Hepatocyte (in vitro differentiated cells): ENCODE measurements at regions not wholly inside any gene's neighbourhood (a gene's known extent, or its start where the extent isn't known, plus 50 kb on each side); places are given as distances from the start of the nearest gene placed in this dataset.
"Not testable (repeated sequence)": the region's sequence is repeated elsewhere in the genome, so short reads cannot be mapped to it uniquely, and the experiment has no call there.

Source experiments
- EZH2 ChIP-seq: fragments of 200-600 bp; sonication (generic); IDR thresholded peaks from 2 replicates; pipeline ENCODE4 v1.6.1; 2016; ENCODE audit warnings: antibody characterized with exemption, mild to moderate bottlenecking, borderline replicate concordance
- EZH2phosphoT487 ChIP-seq: fragments of 200-600 bp; sonication (generic); IDR thresholded peaks from one replicate; pipeline ENCODE4 v1.6.1; 2018; ENCODE audit warnings: antibody characterized with exemption, mild to moderate bottlenecking, low read depth, moderate library complexity; ENCODE audit not compliant: unreplicated experiment, severe bottlenecking
- TF ChIP-seq, protein P1 (sequence below): fragments of 200-600 bp; sonication (generic); IDR thresholded peaks from 2 replicates; pipeline ENCODE4 v1.5.1; 2016; ENCODE audit warnings: antibody characterized with exemption, mild to moderate bottlenecking; ENCODE audit not compliant: poor library complexity

DNA sequence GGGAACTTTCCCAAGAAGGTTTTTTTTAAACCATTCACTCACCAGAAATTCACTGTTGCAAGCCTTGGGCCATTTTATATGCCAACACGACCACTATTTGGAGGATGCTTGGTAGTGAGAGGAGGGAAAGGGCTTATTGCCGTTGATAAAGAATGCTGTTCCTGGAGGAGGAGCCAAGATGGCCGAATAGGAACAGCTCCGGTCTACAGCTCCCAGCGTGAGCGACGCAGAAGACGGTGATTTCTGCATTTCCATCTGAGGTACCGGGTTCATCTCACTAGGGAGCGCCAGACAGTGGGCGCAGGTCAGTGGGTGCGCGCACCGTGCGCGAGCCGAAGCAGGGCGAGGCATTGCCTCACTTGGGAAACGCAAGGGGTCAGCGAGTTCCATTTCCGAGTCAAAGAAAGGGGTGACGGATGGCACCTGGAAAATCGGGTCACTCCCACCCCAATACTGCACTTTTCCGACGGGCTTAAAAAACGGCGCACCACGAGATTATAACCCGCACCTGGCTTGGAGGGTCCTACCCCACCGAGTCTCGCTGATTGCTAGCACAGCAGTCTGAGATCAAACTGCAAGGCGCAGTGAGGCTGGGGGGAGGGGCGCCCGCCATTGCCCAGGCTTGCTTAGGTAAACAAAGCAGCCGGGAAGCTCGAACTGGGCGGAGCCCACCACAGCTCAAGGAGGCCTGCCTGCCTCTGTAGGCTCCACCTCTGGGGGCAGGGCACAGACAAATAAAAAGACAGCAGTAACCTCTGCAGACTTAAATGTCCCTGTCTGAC lies 408.1 kb upstream of the NFE2L3 start:
- not testable (repeated sequence) for TF ChIP-seq EZH2, EZH2phosphoT487
- TF ChIP-seq, protein P1, sequence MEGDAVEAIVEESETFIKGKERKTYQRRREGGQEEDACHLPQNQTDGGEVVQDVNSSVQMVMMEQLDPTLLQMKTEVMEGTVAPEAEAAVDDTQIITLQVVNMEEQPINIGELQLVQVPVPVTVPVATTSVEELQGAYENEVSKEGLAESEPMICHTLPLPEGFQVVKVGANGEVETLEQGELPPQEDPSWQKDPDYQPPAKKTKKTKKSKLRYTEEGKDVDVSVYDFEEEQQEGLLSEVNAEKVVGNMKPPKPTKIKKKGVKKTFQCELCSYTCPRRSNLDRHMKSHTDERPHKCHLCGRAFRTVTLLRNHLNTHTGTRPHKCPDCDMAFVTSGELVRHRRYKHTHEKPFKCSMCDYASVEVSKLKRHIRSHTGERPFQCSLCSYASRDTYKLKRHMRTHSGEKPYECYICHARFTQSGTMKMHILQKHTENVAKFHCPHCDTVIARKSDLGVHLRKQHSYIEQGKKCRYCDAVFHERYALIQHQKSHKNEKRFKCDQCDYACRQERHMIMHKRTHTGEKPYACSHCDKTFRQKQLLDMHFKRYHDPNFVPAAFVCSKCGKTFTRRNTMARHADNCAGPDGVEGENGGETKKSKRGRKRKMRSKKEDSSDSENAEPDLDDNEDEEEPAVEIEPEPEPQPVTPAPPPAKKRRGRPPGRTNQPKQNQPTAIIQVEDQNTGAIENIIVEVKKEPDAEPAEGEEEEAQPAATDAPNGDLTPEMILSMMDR, result not testable (repeated sequence)
